SK-N-SH treated with all-trans-retinoic acid at 6 μM for 48 hours (cell line): ENCODE measurements at regions not wholly inside any gene's neighbourhood (a gene's known extent, or its start where the extent isn't known, plus 50 kb on each side); places are given as distances from the start of the nearest gene placed in this dataset.

Experiments used
- ATAC-seq: fragments of 200-7000 bp; cut with Tn5 transposase; 3 replicates; pipeline ENCODE4 v1.9.1; 2020; ENCODE audit warnings: mild to moderate bottlenecking, moderate library complexity
- ARNTL ChIP-seq: fragments of 450-650 bp; formaldehyde crosslinking; IDR thresholded peaks from 2 replicates; pipeline ENCODE4 v1.5.0; 2020; ENCODE audit warnings: low read depth, mild to moderate bottlenecking, moderate library complexity, borderline replicate concordance
- BACH2 ChIP-seq: fragments of 250-450 bp; sonication (Bioruptor Pico); IDR thresholded peaks from 2 replicates; pipeline ENCODE4 v1.9.0; 2021; ENCODE audit warnings: mild to moderate bottlenecking, borderline replicate concordance
- CSDC2 ChIP-seq: fragments of 250-450 bp; sonication (Bioruptor Pico); IDR thresholded peaks from 2 replicates; pipeline ENCODE4 v1.5.0; 2020; ENCODE audit warnings: mild to moderate bottlenecking, moderate library complexity
- ESRRG ChIP-seq: fragments of 250-450 bp; sonication (Bioruptor Pico); IDR thresholded peaks from 2 replicates; pipeline ENCODE4 v1.6.1; 2021; ENCODE audit warnings: mild to moderate bottlenecking
- GLIS3 ChIP-seq: fragments of 250-450 bp; sonication (Bioruptor Pico); IDR thresholded peaks from 2 replicates; pipeline ENCODE4 v1.5.0; 2020; ENCODE audit warnings: mild to moderate bottlenecking, moderate library complexity
- ISL1 ChIP-seq: fragments of 250-450 bp; sonication (Bioruptor Pico); IDR thresholded peaks from 2 replicates; pipeline ENCODE4 v2.1.2; 2022; ENCODE audit warnings: mild to moderate bottlenecking, moderate library complexity
- OSR1 ChIP-seq: fragments of 250-450 bp; sonication (Bioruptor Pico); IDR thresholded peaks from 2 replicates; pipeline ENCODE4 v1.8.0; 2022; ENCODE audit warnings: moderate library complexity, mild to moderate bottlenecking, inconsistent platforms
- PPARA ChIP-seq: fragments of 250-450 bp; sonication (Bioruptor Pico); IDR thresholded peaks from 2 replicates; pipeline ENCODE4 v1.5.0; 2020; ENCODE audit warnings: mild to moderate bottlenecking, borderline replicate concordance
- RARB ChIP-seq: fragments of 250-450 bp; sonication (Bioruptor Pico); IDR thresholded peaks from 2 replicates; pipeline ENCODE4 v1.8.0; 2021; ENCODE audit warnings: mild to moderate bottlenecking, moderate library complexity
- SNAI2 ChIP-seq: fragments of 250-450 bp; sonication (Bioruptor Pico); IDR thresholded peaks from 2 replicates; pipeline ENCODE4 v1.5.0; 2020; ENCODE audit warnings: mild to moderate bottlenecking, moderate library complexity
- TCF4 ChIP-seq: fragments of 250-450 bp; sonication (Bioruptor Pico); IDR thresholded peaks from 2 replicates; pipeline ENCODE4 v1.8.0; 2021; ENCODE audit warnings: mild to moderate bottlenecking, moderate library complexity, borderline replicate concordance
- TOX ChIP-seq: fragments of 250-450 bp; sonication (Bioruptor Pico); IDR thresholded peaks from 2 replicates; pipeline ENCODE4 v1.8.0; 2021; ENCODE audit warnings: mild to moderate bottlenecking, moderate library complexity, borderline replicate concordance
- ZC3H10 ChIP-seq: fragments of 250-450 bp; sonication (Bioruptor Pico); IDR thresholded peaks from 2 replicates; pipeline ENCODE4 v1.5.1; 2021; ENCODE audit warnings: mild to moderate bottlenecking, moderate library complexity
- ZFP3 ChIP-seq: fragments of 250-450 bp; sonication (Bioruptor Pico); IDR thresholded peaks from 2 replicates; pipeline ENCODE4 v1.5.0; 2020; ENCODE audit warnings: mild to moderate bottlenecking, moderate library complexity
- ZFP30 ChIP-seq: fragments of 450-650 bp; formaldehyde crosslinking; IDR thresholded peaks from 2 replicates; pipeline ENCODE4 v1.5.0; 2022; ENCODE audit warnings: mild to moderate bottlenecking, moderate library complexity
- ZNF8 ChIP-seq: fragments of 450-650 bp; formaldehyde crosslinking; IDR thresholded peaks from 2 replicates; pipeline ENCODE4 v1.5.0; 2020; ENCODE audit warnings: mild to moderate bottlenecking, moderate library complexity
- TF ChIP-seq, protein P1 (sequence below): fragments of 250-450 bp; sonication (Bioruptor Pico); IDR thresholded peaks from 2 replicates; pipeline ENCODE4 v1.8.0; 2020; ENCODE audit warnings: mild to moderate bottlenecking, moderate library complexity, borderline replicate concordance
- TF ChIP-seq, protein P2 (sequence below): fragments of 250-450 bp; sonication (Bioruptor Pico); IDR thresholded peaks from 2 replicates; pipeline ENCODE4 v1.5.1; 2021; ENCODE audit warnings: mild to moderate bottlenecking, moderate library complexity
- TF ChIP-seq, protein P3 (sequence below): fragments of 250-450 bp; sonication (Bioruptor Pico); IDR thresholded peaks from 2 replicates; pipeline ENCODE4 v1.8.0; 2021; ENCODE audit warnings: low read depth, mild to moderate bottlenecking, moderate library complexity, borderline replicate concordance
- TF ChIP-seq, protein P4 (sequence below): fragments of 250-450 bp; sonication (Bioruptor Pico); IDR thresholded peaks from 2 replicates; pipeline ENCODE4 v1.5.0; 2020; ENCODE audit warnings: mild to moderate bottlenecking, moderate library complexity
- TF ChIP-seq, protein P5 (sequence below): fragments of 250-450 bp; sonication (Bioruptor Pico); IDR thresholded peaks from 2 replicates; pipeline ENCODE4 v1.5.1; 2020; ENCODE audit warnings: low read depth, mild to moderate bottlenecking, moderate library complexity

DNA sequence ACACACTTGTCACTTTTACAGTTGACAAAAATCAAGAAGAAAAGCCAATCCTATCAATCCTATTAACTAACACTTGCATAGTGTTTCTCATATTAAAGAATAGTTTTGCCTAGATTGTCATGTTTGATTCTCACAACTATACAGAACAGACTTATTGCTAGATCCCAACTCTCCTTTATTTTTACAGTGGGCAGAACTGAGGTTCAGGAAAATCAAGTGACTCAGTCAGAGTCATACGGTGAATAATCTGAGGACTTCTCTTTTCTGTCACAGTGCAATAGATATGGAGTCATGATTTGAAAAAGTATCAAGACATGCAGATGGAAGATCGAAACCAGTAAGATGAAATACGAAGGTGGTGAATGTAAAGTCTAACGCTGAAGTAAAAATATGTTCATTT is 195.1 kb upstream of the CITED2 start:
- TF ChIP-seq, protein P1, sequence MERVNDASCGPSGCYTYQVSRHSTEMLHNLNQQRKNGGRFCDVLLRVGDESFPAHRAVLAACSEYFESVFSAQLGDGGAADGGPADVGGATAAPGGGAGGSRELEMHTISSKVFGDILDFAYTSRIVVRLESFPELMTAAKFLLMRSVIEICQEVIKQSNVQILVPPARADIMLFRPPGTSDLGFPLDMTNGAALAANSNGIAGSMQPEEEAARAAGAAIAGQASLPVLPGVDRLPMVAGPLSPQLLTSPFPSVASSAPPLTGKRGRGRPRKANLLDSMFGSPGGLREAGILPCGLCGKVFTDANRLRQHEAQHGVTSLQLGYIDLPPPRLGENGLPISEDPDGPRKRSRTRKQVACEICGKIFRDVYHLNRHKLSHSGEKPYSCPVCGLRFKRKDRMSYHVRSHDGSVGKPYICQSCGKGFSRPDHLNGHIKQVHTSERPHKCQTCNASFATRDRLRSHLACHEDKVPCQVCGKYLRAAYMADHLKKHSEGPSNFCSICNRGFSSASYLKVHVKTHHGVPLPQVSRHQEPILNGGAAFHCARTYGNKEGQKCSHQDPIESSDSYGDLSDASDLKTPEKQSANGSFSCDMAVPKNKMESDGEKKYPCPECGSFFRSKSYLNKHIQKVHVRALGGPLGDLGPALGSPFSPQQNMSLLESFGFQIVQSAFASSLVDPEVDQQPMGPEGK: no peak
- no peak for TF ChIP-seq ZNF8
- TF ChIP-seq, protein P2, sequence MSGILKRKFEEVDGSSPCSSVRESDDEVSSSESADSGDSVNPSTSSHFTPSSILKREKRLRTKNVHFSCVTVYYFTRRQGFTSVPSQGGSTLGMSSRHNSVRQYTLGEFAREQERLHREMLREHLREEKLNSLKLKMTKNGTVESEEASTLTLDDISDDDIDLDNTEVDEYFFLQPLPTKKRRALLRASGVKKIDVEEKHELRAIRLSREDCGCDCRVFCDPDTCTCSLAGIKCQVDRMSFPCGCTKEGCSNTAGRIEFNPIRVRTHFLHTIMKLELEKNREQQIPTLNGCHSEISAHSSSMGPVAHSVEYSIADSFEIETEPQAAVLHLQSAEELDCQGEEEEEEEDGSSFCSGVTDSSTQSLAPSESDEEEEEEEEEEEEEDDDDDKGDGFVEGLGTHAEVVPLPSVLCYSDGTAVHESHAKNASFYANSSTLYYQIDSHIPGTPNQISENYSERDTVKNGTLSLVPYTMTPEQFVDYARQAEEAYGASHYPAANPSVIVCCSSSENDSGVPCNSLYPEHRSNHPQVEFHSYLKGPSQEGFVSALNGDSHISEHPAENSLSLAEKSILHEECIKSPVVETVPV (CRISPR knock-in tag): no peak
- no peak for TF ChIP-seq ESRRG (CRISPR knock-in tag)
- TF ChIP-seq SNAI2 (CRISPR knock-in tag): no peak
- no peak for TF ChIP-seq ZC3H10
- TF ChIP-seq ARNTL: no peak
- TF ChIP-seq CSDC2 (CRISPR knock-in tag): no peak
- TF ChIP-seq PPARA (CRISPR knock-in tag): no peak
- TF ChIP-seq, protein P3, sequence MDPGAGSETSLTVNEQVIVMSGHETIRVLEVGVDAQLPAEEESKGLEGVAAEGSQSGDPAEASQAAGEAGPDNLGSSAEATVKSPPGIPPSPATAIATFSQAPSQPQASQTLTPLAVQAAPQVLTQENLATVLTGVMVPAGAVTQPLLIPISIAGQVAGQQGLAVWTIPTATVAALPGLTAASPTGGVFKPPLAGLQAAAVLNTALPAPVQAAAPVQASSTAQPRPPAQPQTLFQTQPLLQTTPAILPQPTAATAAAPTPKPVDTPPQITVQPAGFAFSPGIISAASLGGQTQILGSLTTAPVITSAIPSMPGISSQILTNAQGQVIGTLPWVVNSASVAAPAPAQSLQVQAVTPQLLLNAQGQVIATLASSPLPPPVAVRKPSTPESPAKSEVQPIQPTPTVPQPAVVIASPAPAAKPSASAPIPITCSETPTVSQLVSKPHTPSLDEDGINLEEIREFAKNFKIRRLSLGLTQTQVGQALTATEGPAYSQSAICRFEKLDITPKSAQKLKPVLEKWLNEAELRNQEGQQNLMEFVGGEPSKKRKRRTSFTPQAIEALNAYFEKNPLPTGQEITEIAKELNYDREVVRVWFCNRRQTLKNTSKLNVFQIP (CRISPR knock-in tag): no peak
- TF ChIP-seq ISL1 (CRISPR knock-in tag): no peak
- no peak for TF ChIP-seq GLIS3 (CRISPR knock-in tag)
- no peak for TF ChIP-seq ZFP30 (CRISPR knock-in tag)
- TF ChIP-seq TOX: no peak
- no peak for TF ChIP-seq RARB (CRISPR knock-in tag)
- no peak for TF ChIP-seq BACH2
- TF ChIP-seq ZFP3 (CRISPR knock-in tag): no peak
- no peak for TF ChIP-seq OSR1 (CRISPR knock-in tag)
- TF ChIP-seq, protein P4, sequence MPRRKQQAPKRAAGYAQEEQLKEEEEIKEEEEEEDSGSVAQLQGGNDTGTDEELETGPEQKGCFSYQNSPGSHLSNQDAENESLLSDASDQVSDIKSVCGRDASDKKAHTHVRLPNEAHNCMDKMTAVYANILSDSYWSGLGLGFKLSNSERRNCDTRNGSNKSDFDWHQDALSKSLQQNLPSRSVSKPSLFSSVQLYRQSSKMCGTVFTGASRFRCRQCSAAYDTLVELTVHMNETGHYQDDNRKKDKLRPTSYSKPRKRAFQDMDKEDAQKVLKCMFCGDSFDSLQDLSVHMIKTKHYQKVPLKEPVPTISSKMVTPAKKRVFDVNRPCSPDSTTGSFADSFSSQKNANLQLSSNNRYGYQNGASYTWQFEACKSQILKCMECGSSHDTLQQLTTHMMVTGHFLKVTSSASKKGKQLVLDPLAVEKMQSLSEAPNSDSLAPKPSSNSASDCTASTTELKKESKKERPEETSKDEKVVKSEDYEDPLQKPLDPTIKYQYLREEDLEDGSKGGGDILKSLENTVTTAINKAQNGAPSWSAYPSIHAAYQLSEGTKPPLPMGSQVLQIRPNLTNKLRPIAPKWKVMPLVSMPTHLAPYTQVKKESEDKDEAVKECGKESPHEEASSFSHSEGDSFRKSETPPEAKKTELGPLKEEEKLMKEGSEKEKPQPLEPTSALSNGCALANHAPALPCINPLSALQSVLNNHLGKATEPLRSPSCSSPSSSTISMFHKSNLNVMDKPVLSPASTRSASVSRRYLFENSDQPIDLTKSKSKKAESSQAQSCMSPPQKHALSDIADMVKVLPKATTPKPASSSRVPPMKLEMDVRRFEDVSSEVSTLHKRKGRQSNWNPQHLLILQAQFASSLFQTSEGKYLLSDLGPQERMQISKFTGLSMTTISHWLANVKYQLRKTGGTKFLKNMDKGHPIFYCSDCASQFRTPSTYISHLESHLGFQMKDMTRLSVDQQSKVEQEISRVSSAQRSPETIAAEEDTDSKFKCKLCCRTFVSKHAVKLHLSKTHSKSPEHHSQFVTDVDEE (CRISPR knock-in tag): no peak
- TF ChIP-seq, protein P5, sequence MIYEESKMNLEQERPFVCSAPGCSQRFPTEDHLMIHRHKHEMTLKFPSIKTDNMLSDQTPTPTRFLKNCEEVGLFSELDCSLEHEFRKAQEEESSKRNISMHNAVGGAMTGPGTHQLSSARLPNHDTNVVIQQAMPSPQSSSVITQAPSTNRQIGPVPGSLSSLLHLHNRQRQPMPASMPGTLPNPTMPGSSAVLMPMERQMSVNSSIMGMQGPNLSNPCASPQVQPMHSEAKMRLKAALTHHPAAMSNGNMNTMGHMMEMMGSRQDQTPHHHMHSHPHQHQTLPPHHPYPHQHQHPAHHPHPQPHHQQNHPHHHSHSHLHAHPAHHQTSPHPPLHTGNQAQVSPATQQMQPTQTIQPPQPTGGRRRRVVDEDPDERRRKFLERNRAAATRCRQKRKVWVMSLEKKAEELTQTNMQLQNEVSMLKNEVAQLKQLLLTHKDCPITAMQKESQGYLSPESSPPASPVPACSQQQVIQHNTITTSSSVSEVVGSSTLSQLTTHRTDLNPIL: no peak
- ATAC-seq: peak; percentile 57

DNA sequence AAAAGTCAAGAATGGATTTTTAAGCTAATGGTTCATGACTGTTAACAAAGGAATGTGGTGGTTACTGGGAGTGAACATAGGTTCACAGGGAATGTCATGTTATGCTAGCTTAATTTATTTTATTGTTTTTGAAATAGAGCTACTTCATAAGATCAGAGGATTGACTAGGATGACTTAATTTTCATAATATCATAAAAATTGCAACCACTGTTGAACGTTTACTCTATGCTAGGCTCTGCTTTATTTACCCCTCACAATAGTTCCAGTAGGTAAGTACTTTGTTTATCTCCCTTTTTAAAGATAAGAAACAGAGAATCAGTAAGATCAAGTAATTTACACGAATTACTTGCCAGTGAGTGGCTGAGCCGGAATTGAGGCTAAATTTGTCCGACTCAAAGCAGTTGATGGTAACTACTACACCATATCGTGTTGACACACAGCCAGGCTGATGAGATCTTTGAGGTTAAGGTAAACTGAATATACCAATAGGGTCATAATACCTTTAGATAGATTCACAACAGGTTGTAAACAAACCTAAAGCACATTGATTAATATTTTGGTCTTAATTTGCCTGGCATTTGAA is 194.6 kb upstream of the CITED2 start:
- TF ChIP-seq, protein P5: no peak
- TF ChIP-seq, protein P1: 0 out of 2 replicates have a peak, but pooled peaks have one; percentile 47
- TF ChIP-seq TOX (peak; percentile 87), ARNTL (no peak), ZC3H10 (peak; percentile 69; the same call in 1 of the 2 replicates), TCF4 (no peak), PPARA (CRISPR knock-in tag) (no peak), GLIS3 (CRISPR knock-in tag) (no peak), ZNF8 (no peak), ISL1 (CRISPR knock-in tag) (peak; percentile 89)
- TF ChIP-seq, protein P2 (CRISPR knock-in tag): no peak
- ATAC-seq: peak; percentile 83
